Loucy (cell line): ENCODE measurements at regions not wholly inside any gene's neighbourhood (a gene's known extent, or its start where the extent isn't known, plus 50 kb on each side); places are given as distances from the start of the nearest gene placed in this dataset.

ENCODE experiments used
- H2AFZ ChIP-seq: fragments of 200-600 bp; sonication (generic); 2 replicates; pipeline ENCODE4 v1.6.0; 2016; ENCODE audit warnings: antibody characterized with exemption, mild to moderate bottlenecking, low read length, moderate library complexity
- H3F3A ChIP-seq: fragments of 200-600 bp; 2 replicates; pipeline ENCODE4 v1.6.0; 2016; ENCODE audit warnings: antibody characterized with exemption, low read depth, mild to moderate bottlenecking
- H3K27me3 ChIP-seq: fragments of 200-600 bp; sonication (generic); 2 replicates; pipeline ENCODE4 v1.6.1; 2014; ENCODE audit warnings: low read length, mild to moderate bottlenecking; ENCODE audit not compliant: insufficient read depth, poor library complexity, severe bottlenecking
- H3K36me3 ChIP-seq: fragments of 200-600 bp; sonication (generic); 2 replicates; pipeline ENCODE4 v1.6.1; 2016; ENCODE audit warnings: low read length; ENCODE audit not compliant: insufficient read depth
- H3K4me1 ChIP-seq: fragments of 200-600 bp; sonication (generic); 2 replicates; pipeline ENCODE4 v1.5.1; 2014; ENCODE audit warnings: low read length, mild to moderate bottlenecking; ENCODE audit not compliant: insufficient read depth, poor library complexity, severe bottlenecking
- H3K4me2 ChIP-seq: fragments of 200-600 bp; sonication (generic); 2 replicates; pipeline ENCODE4 v1.6.0; 2014; ENCODE audit warnings: antibody characterized with exemption, low read length, low read depth, mild to moderate bottlenecking; ENCODE audit not compliant: poor library complexity, severe bottlenecking
- H3K4me3 ChIP-seq: fragments of 200-600 bp; sonication (generic); 2 replicates; pipeline ENCODE4 v1.5.1; 2014; ENCODE audit warnings: low read length, mild to moderate bottlenecking, mixed read lengths; ENCODE audit not compliant: poor library complexity, severe bottlenecking
- H3K79me2 ChIP-seq: fragments of 200-600 bp; sonication (generic); 2 replicates; pipeline ENCODE4 v1.6.1; 2014; ENCODE audit warnings: low read length; ENCODE audit not compliant: insufficient read depth
- H3K9ac ChIP-seq: fragments of 200-600 bp; sonication (generic); 2 replicates; pipeline ENCODE4 v1.6.0; 2014; ENCODE audit warnings: mild to moderate bottlenecking, low read depth, low read length, moderate library complexity; ENCODE audit not compliant: poor library complexity, severe bottlenecking
- H3K9me2 ChIP-seq: fragments of 200-600 bp; sonication (generic); replicated peaks from 2 replicates; pipeline ENCODE4 v1.6.1; 2016; ENCODE audit warnings: low read depth, low read length, mixed read lengths
- H3K9me3 ChIP-seq: fragments of 200-600 bp; sonication (generic); 2 replicates; pipeline ENCODE4 v1.6.1; 2014; ENCODE audit warnings: mild to moderate bottlenecking, antibody characterized with exemption, low read length, low read depth; ENCODE audit not compliant: insufficient read depth
- H4K20me1 ChIP-seq: fragments of 200-600 bp; sonication (generic); 2 replicates; pipeline ENCODE4 v1.6.0; 2014; ENCODE audit warnings: antibody characterized with exemption, low read length, mild to moderate bottlenecking; ENCODE audit not compliant: insufficient read depth, poor library complexity, severe bottlenecking
- EZH2phosphoT487 ChIP-seq: fragments of 200-600 bp; IDR thresholded peaks from 2 replicates; pipeline ENCODE4 v1.6.1; 2018; ENCODE audit warnings: antibody characterized with exemption, mild to moderate bottlenecking, moderate library complexity, borderline replicate concordance
- TF ChIP-seq, protein P1 (sequence below): fragments of 200-600 bp; sonication (generic); conservative IDR thresholded peaks from 2 replicates; pipeline ENCODE4 v1.5.1; 2014; ENCODE audit warnings: mild to moderate bottlenecking, antibody characterized with exemption, low read length

GRCh38 chr15:70269311-70269911 is 171.7 kb upstream of the TLE3 start:
- no peaks in the 10 kb centered on the region for H3K27me3 ChIP-seq
- no peaks in the 10 kb centered on the region for H3K79me2 ChIP-seq
- H3K4me2 ChIP-seq: no peak overlapping the region
- TF ChIP-seq, protein P1, sequence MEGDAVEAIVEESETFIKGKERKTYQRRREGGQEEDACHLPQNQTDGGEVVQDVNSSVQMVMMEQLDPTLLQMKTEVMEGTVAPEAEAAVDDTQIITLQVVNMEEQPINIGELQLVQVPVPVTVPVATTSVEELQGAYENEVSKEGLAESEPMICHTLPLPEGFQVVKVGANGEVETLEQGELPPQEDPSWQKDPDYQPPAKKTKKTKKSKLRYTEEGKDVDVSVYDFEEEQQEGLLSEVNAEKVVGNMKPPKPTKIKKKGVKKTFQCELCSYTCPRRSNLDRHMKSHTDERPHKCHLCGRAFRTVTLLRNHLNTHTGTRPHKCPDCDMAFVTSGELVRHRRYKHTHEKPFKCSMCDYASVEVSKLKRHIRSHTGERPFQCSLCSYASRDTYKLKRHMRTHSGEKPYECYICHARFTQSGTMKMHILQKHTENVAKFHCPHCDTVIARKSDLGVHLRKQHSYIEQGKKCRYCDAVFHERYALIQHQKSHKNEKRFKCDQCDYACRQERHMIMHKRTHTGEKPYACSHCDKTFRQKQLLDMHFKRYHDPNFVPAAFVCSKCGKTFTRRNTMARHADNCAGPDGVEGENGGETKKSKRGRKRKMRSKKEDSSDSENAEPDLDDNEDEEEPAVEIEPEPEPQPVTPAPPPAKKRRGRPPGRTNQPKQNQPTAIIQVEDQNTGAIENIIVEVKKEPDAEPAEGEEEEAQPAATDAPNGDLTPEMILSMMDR: no peak
- TF ChIP-seq EZH2phosphoT487: no peak
- H2AFZ ChIP-seq: no peak overlapping the region
- no peaks in the 10 kb centered on the region for H4K20me1 ChIP-seq
- no peak overlapping the region for H3K4me3 ChIP-seq
- no peaks in the 10 kb centered on the region for H3K9me3 ChIP-seq
- no peaks in the 10 kb centered on the region for H3K36me3 ChIP-seq
- no peak overlapping the region for H3K9ac ChIP-seq
- H3K9me2 ChIP-seq: no peaks in the 10 kb centered on the region
- H3K4me1 ChIP-seq: peaks cover 30% of the 10 kb centered on the region
- H3F3A ChIP-seq: no peaks in the 10 kb centered on the region

DNA sequence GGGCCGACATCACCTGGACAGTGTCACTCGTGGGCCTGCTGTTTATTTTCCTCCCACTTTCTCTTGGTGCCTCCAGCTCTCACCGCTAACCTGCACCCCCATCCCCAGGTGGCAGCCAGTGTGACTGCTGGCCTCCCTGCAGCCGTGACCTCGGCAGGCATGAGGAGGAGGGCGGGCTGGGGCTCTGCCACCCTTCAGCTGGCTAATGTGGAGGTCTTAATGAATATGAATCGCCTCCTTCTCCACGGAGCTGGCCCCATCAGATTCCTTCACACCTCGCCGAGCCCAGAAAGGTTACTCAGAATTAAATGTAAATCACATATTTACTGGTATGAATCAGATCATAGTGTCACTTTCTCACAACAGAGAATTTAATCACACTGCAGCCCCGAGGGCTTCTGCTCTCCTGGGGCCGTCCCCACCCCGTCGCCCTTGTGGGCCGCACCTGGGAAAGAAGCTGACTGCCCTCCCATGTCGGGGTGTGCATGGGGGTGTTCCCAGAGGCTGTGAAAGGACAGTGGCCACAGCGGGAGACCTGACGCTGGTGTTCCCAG is 171.1 kb upstream of the TLE3 start:
- H3K4me2 ChIP-seq: no peak overlapping the region
- no peak overlapping the region for H3K4me3 ChIP-seq

DNA sequence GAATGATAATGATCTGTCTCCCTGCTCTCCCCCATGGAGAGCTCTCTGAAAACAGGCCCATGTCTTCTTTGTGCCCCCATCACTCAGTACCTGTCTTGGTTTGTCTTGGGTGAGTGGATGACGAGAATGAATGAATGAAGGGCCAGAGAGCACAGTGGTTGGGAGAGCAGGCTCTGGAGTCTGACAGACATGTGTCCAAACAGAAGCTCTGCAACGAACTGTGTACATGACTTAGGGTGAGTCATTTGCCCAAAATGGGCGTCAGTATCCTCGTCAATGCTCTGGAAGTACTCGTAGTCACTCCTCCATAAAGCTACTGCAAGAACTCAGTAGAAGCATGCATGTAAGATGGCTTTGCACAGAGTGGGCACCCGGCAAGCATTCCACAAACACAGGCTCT is 170.2 kb upstream of the TLE3 start:
- H3K36me3 ChIP-seq: no peaks in the 10 kb centered on the region
- no peak overlapping the region for H2AFZ ChIP-seq
- no peak overlapping the region for H3K4me2 ChIP-seq
- no peak overlapping the region for H3K9ac ChIP-seq
- TF ChIP-seq EZH2phosphoT487: no peak
- TF ChIP-seq, protein P1: no peak
- no peaks in the 10 kb centered on the region for H3K79me2 ChIP-seq
- H3K27me3 ChIP-seq: no peaks in the 10 kb centered on the region
- no peak overlapping the region for H3K4me3 ChIP-seq
- H3K9me2 ChIP-seq: no peaks in the 10 kb centered on the region
- H4K20me1 ChIP-seq: no peaks in the 10 kb centered on the region
- H3K4me1 ChIP-seq: peaks cover 33% of the 10 kb centered on the region
- no peaks in the 10 kb centered on the region for H3K9me3 ChIP-seq
- no peaks in the 10 kb centered on the region for H3F3A ChIP-seq

More for the DNA sequence above, 171.1 kb upstream of the TLE3 start:
- Histone ChIP-seq H3K9ac (no peak overlapping the region), H4K20me1 (no peaks in the 10 kb centered on the region), H3K9me2 (no peaks in the 10 kb centered on the region), H2AFZ (no peak overlapping the region), H3K36me3 (no peaks in the 10 kb centered on the region), H3K79me2 (no peaks in the 10 kb centered on the region), H3K9me3 (no peaks in the 10 kb centered on the region), H3K27me3 (no peaks in the 10 kb centered on the region), H3K4me1 (peaks cover 30% of the 10 kb centered on the region), H3F3A (no peaks in the 10 kb centered on the region)
- no peak for TF ChIP-seq EZH2phosphoT487
- TF ChIP-seq, protein P1: no peak
